Neural cell (in vitro differentiated cells): ENCODE measurements at regions not wholly inside any gene's neighbourhood (a gene's known extent, or its start where the extent isn't known, plus 50 kb on each side); places are given as distances from the start of the nearest gene placed in this dataset.
"Not testable (repeated sequence)": the region's sequence is repeated elsewhere in the genome, so short reads cannot be mapped to it uniquely, and the experiment has no call there.

ENCODE experiments used
- H2AFZ ChIP-seq: fragments of 200-600, 300-800 bp; sonication (generic), shearing (Covaris generic); 2 replicates; pipeline ENCODE4 v1.6.0; 2014; ENCODE audit warnings: low read depth, mild to moderate bottlenecking, antibody characterized with exemption, low read length, moderate library complexity
- H3F3A ChIP-seq: fragments of 200-600 bp; shearing (Covaris generic); 2 replicates; pipeline ENCODE4 v1.6.1; 2016; ENCODE audit warnings: mild to moderate bottlenecking, moderate library complexity, mixed read lengths, antibody characterized with exemption, low read length; ENCODE audit not compliant: insufficient read depth, poor library complexity, severe bottlenecking
- H3K27ac ChIP-seq: fragments of 200-600, 300-800 bp; sonication (generic), shearing (Covaris generic); 2 replicates; pipeline ENCODE4 v1.5.1; 2014; ENCODE audit warnings: mild to moderate bottlenecking, low read length, moderate library complexity
- H3K27me3 ChIP-seq: fragments of 300-800, 200-600 bp; sonication (generic), shearing (Covaris generic); 2 replicates; pipeline ENCODE4 v1.6.0; 2014; ENCODE audit warnings: mild to moderate bottlenecking, low read depth, low read length, moderate library complexity; ENCODE audit not compliant: insufficient read depth
- H3K36me3 ChIP-seq: fragments of 300-800, 200-600 bp; sonication (generic), shearing (Covaris generic); 2 replicates; pipeline ENCODE4 v1.5.1; 2014; ENCODE audit warnings: mild to moderate bottlenecking, antibody characterized with exemption, low read length, moderate library complexity; ENCODE audit not compliant: insufficient read depth
- H3K4me2 ChIP-seq: fragments of 300-800, 200-600 bp; sonication (generic), shearing (Covaris generic); 2 replicates; pipeline ENCODE4 v1.6.0; 2014; ENCODE audit warnings: mild to moderate bottlenecking, low read length
- H3K4me3 ChIP-seq: fragments of 300-800, 200-600 bp; sonication (generic), shearing (Covaris generic); 2 replicates; pipeline ENCODE4 v1.5.1; 2014; ENCODE audit warnings: mild to moderate bottlenecking, low read length, moderate library complexity
- H3K79me2 ChIP-seq: fragments of 200-600 bp; shearing (Covaris generic); replicated peaks from 2 replicates; pipeline ENCODE4 v1.6.0; 2014; ENCODE audit warnings: mild to moderate bottlenecking, low read length, moderate library complexity; ENCODE audit not compliant: insufficient read depth
- H3K9ac ChIP-seq: fragments of 300-800, 200-600 bp; sonication (generic), shearing (Covaris generic); 2 replicates; pipeline ENCODE4 v1.6.1; 2016; ENCODE audit warnings: mild to moderate bottlenecking, low read length, mixed read lengths
- H3K9me2 ChIP-seq: fragments of 200-600 bp; shearing (Covaris generic); 2 replicates; pipeline ENCODE4 v1.6.1; 2016; ENCODE audit warnings: mild to moderate bottlenecking, low read length, mixed read lengths; ENCODE audit not compliant: insufficient read depth
- H3K9me3 ChIP-seq: fragments of 200-600, 300-800 bp; sonication (generic), shearing (Covaris generic); 2 replicates; pipeline ENCODE4 v1.6.1; 2016; ENCODE audit warnings: mild to moderate bottlenecking, mixed run types, low read length, moderate library complexity, mixed read lengths
- H4K20me1 ChIP-seq: fragments of 200-600 bp; shearing (Covaris generic); 2 replicates; pipeline ENCODE4 v1.6.1; 2016; ENCODE audit warnings: mild to moderate bottlenecking, mixed run types; ENCODE audit not compliant: insufficient read depth
- EP300 ChIP-seq: fragments of 450-650 bp; conservative IDR thresholded peaks from 2 replicates; pipeline ENCODE4 v1.6.1; 2014; ENCODE audit warnings: antibody characterized with exemption, mild to moderate bottlenecking, moderate library complexity; ENCODE audit not compliant: poor library complexity, severe bottlenecking
- EZH2 ChIP-seq: fragments of 200-600, 300-800 bp; shearing (Covaris generic), sonication (generic); IDR thresholded peaks from 2 replicates; pipeline ENCODE4 v1.6.1; 2014; ENCODE audit warnings: antibody characterized with exemption, low read length, borderline replicate concordance, mild to moderate bottlenecking; ENCODE audit not compliant: insufficient read depth, poor library complexity, severe bottlenecking
- MXI1 ChIP-seq: fragments of 450-650 bp; conservative IDR thresholded peaks from 2 replicates; pipeline ENCODE4 v1.6.1; 2014; ENCODE audit warnings: antibody characterized with exemption, mild to moderate bottlenecking; ENCODE audit not compliant: poor library complexity, severe bottlenecking
- POLR2AphosphoS5 ChIP-seq: IDR thresholded peaks from 2 replicates; pipeline ENCODE4 v1.6.1; 2012
- RAD21 ChIP-seq: fragments of 450-650 bp; conservative IDR thresholded peaks from 2 replicates; pipeline ENCODE4 v1.6.1; 2014; ENCODE audit warnings: antibody characterized with exemption, mild to moderate bottlenecking, moderate library complexity
- SMC3 ChIP-seq: fragments of 450-650 bp; conservative IDR thresholded peaks from 2 replicates; pipeline ENCODE4 v1.6.1; 2014; ENCODE audit warnings: antibody characterized with exemption, mild to moderate bottlenecking, moderate library complexity; ENCODE audit not compliant: poor library complexity
- TAF1 ChIP-seq: IDR thresholded peaks from 2 replicates; pipeline ENCODE4 v1.6.1; 2012; ENCODE audit warnings: low read depth
- TF ChIP-seq, protein P1 (sequence below): fragments of 450-650 bp; IDR thresholded peaks from 2 replicates; pipeline ENCODE4 v1.5.1; 2014; ENCODE audit warnings: antibody characterized with exemption, mild to moderate bottlenecking, moderate library complexity; ENCODE audit not compliant: poor library complexity, severe bottlenecking
- TF ChIP-seq, protein P2 (sequence below): IDR thresholded peaks from 2 replicates; pipeline ENCODE4 v1.6.1; 2012; ENCODE audit warnings: borderline replicate concordance

DNA sequence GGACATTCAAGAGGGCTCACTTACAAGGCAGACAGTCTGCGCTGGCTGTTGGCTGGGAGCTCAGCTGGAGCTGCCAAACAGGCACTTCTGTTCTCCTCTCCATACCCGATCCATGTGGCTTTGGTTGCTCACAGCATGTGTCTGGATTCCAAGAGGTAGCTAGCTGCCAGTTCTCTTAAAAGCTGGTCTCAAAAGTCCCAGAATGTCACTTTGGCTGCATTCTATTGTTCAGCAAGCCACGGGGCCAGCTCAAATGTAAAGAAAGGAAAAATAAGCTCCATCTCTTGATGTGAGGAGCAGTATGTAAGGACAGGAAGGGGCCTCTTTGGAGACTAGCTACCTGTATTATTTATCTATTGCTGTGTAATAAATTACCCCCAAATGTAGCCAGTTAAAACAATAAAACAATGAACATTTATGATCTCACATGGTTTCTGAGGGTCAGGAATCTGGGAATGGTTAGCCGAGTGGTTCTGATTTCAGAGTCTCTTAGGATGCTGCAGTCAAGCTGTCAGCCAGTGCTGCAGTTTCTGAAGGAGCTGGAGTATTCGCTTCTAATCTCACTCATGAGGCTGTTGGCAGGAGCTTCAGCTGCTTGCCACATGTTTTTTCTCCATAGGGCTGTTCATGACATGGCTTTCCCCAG lies 112.7 kb upstream of the CLINT1 start:
- no peaks in the 10 kb centered on the region for H3K27me3 ChIP-seq
- peak overlapping the region; percentile 17 for H3K4me3 ChIP-seq
- no peaks in the 10 kb centered on the region for H4K20me1 ChIP-seq
- no peaks in the 10 kb centered on the region for H3K36me3 ChIP-seq
- peak overlapping the region; percentile 15 for H2AFZ ChIP-seq
- no peaks in the 10 kb centered on the region for H3K9me2 ChIP-seq
- H3K79me2 ChIP-seq = no peaks in the 10 kb centered on the region
- peak overlapping the region; percentile 17 for H3K4me2 ChIP-seq
- H3K27ac ChIP-seq = peak overlapping the region; percentile 82
- TF ChIP-seq EP300 = peak; percentile 56
- peak; percentile 60 for TF ChIP-seq POLR2AphosphoS5
- TF ChIP-seq MXI1 = peak; percentile 52
- TF ChIP-seq RAD21 = no peak
- no peaks in the 10 kb centered on the region for H3F3A ChIP-seq
- H3K9me3 ChIP-seq = no peaks in the 10 kb centered on the region
- H3K9ac ChIP-seq = peak overlapping the region; percentile 48

DNA sequence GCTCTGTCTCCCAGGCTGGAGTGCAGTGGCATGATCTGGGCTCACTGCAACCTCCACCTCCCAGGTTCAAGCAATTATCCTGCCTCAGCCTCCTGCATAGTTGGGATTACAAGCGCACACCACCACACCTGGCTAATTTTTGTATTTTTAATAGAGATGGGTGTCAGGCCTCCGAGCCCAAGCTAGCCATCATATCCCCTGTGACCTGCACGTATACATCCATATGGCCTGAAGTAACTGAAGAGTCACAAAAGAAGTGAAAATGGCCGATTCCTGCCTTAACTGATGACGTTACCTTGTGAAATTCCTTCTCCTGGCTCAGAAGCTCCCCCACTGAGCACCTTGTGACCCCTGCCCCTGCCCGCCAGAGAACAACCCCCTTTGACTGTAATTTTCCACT lies 109.6 kb upstream of the CLINT1 start:
- not testable (repeated sequence) for H3K9me2 ChIP-seq, H3K27ac ChIP-seq, H3K27me3 ChIP-seq, H3K79me2 ChIP-seq, H3K4me2 ChIP-seq, H4K20me1 ChIP-seq, H3K9me3 ChIP-seq, H2AFZ ChIP-seq, H3K4me3 ChIP-seq, H3K9ac ChIP-seq, H3K36me3 ChIP-seq, H3F3A ChIP-seq

DNA sequence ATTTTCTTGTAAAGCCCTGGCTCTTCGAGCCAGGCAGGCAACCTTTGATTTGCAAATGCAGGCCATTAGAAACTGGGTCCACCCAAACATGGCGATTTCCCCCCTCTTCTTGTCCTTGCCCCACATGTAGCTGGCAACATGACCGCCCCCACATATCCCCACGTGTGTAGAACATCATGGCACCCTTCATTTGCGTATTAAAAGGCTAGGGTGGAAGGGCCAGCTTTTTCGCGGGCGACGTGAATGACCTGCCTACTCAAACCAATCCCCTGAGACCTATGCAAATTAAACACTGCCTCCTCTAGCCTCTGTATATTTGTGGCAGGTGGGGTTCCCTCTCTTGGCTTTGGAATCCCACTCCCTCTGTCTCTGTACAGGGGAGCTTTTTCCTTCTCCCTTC lies 107.0 kb upstream of the CLINT1 start:
- Histone ChIP-seq H3K9ac (no peak overlapping the region), H3K36me3 (no peaks in the 10 kb centered on the region), H3K27me3 (no peaks in the 10 kb centered on the region), H3K4me2 (no peak overlapping the region), H3K9me2 (no peaks in the 10 kb centered on the region), H4K20me1 (no peaks in the 10 kb centered on the region), H2AFZ (no peak overlapping the region), H3K79me2 (no peaks in the 10 kb centered on the region), H3K4me3 (no peak overlapping the region), H3K27ac (no peak overlapping the region), H3K9me3 (no peaks in the 10 kb centered on the region), H3F3A (no peaks in the 10 kb centered on the region)
- TF ChIP-seq MXI1 (no peak), RAD21 (no peak), POLR2AphosphoS5 (no peak), SMC3 (no peak), EP300 (no peak), EZH2 (no peak), TAF1 (no peak)
- TF ChIP-seq, protein P1, sequence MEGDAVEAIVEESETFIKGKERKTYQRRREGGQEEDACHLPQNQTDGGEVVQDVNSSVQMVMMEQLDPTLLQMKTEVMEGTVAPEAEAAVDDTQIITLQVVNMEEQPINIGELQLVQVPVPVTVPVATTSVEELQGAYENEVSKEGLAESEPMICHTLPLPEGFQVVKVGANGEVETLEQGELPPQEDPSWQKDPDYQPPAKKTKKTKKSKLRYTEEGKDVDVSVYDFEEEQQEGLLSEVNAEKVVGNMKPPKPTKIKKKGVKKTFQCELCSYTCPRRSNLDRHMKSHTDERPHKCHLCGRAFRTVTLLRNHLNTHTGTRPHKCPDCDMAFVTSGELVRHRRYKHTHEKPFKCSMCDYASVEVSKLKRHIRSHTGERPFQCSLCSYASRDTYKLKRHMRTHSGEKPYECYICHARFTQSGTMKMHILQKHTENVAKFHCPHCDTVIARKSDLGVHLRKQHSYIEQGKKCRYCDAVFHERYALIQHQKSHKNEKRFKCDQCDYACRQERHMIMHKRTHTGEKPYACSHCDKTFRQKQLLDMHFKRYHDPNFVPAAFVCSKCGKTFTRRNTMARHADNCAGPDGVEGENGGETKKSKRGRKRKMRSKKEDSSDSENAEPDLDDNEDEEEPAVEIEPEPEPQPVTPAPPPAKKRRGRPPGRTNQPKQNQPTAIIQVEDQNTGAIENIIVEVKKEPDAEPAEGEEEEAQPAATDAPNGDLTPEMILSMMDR = no peak
- TF ChIP-seq, protein P2, sequence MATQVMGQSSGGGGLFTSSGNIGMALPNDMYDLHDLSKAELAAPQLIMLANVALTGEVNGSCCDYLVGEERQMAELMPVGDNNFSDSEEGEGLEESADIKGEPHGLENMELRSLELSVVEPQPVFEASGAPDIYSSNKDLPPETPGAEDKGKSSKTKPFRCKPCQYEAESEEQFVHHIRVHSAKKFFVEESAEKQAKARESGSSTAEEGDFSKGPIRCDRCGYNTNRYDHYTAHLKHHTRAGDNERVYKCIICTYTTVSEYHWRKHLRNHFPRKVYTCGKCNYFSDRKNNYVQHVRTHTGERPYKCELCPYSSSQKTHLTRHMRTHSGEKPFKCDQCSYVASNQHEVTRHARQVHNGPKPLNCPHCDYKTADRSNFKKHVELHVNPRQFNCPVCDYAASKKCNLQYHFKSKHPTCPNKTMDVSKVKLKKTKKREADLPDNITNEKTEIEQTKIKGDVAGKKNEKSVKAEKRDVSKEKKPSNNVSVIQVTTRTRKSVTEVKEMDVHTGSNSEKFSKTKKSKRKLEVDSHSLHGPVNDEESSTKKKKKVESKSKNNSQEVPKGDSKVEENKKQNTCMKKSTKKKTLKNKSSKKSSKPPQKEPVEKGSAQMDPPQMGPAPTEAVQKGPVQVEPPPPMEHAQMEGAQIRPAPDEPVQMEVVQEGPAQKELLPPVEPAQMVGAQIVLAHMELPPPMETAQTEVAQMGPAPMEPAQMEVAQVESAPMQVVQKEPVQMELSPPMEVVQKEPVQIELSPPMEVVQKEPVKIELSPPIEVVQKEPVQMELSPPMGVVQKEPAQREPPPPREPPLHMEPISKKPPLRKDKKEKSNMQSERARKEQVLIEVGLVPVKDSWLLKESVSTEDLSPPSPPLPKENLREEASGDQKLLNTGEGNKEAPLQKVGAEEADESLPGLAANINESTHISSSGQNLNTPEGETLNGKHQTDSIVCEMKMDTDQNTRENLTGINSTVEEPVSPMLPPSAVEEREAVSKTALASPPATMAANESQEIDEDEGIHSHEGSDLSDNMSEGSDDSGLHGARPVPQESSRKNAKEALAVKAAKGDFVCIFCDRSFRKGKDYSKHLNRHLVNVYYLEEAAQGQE = no peak
